ENCODE measurements at regions not wholly inside any gene's neighbourhood (a gene's known extent, or its start where the extent isn't known, plus 50 kb on each side); places are given as distances from the start of the nearest gene placed in this dataset.
"Not testable (repeated sequence)": the region's sequence is repeated elsewhere in the genome, so short reads cannot be mapped to it uniquely, and the experiment has no call there.

DNA sequence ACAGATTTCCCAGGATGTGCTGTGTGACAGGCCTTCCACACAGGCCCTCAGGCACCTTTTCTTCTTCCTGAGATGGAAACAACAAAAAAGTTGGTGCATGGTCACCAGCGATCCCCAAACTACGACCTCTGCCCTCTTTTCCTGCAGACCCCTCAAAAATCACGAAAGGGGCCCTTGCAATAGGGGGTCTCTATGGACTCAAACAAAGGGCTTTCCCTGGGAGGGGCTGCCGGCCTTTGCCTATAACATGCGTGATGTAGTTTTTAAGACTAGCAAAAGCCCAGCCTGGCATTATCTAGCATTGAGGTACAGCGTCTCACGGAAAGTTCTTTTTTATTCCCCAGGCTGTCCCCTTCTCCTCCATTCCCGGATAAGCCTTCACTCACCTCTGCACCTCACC lies 71.2 kb downstream of the DIO3 start:
- in situ Hi-C loops (cut with HindIII; ENCODE audit: low pct_unique_long_range_greater_than_20kb, low sequenced_read_pairs) = no loop called here

GRCh38 chr14:101633276-101633675 lies 72.0 kb downstream of the DIO3 start:
- DNase-seq (ENCODE audit: low read depth) = no peak
- in situ Hi-C loops (cut with HindIII; ENCODE audit: low pct_unique_long_range_greater_than_20kb, low sequenced_read_pairs) = no loop called here

More for the DNA sequence above, 71.2 kb downstream of the DIO3 start:
- no peak for DNase-seq (ENCODE audit: low read depth)

GRCh38 chr14:101634202-101634849 lies 73.0 kb downstream of the DIO3 start:
- DNase-seq (ENCODE audit: low read depth) = no peak
- in situ Hi-C loops (cut with HindIII; ENCODE audit: low pct_unique_long_range_greater_than_20kb, low sequenced_read_pairs) = no loop called here

DNA sequence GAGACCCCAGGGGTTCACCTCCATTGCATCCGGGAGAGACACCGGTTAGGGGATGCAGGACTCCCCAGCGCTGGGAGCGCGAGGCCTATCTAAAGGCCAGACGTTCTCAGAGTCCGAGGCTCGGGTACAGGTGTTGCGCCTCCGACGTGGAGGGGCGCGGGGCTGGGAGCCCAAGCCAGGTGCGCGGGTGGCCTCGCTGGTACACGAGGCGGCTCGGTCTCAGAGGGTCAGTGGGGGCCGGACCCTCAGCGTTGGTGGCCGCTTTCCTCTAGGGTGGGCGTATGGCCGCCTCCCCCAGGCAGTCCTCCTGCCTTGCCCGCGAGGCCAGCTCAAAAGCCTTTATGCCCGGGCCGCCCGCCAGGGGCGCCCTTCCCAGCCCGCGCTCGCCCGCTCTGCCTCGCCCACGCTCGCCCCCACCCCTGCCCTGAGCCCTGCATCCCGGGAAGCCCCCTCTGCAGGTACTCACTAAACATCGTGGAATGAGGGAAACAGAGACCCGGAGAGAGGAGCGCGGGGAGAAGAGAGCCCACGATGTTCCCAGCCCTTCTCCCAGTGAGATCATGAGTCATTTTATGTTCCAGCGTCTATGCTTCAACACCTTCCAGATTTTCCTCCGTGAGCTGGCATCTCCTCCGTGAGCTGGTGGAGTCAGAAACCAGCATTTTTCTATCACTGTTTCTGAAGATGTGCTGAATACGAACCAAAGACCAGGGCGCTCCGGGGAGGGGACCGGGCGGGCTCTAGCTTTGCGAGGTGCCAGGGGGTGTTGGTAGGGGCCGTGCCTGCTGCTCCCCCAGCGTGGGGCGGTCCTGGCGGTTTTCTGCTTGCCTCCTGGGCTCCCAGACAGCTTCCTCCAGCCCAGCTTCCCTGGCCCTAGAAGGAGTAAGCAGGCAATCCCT lies 73.8 kb downstream of the DIO3 start:
- no peak for DNase-seq (ENCODE audit: low read depth)
- in situ Hi-C loops (cut with HindIII; ENCODE audit: low pct_unique_long_range_greater_than_20kb, low sequenced_read_pairs) = no loop called here

DNA sequence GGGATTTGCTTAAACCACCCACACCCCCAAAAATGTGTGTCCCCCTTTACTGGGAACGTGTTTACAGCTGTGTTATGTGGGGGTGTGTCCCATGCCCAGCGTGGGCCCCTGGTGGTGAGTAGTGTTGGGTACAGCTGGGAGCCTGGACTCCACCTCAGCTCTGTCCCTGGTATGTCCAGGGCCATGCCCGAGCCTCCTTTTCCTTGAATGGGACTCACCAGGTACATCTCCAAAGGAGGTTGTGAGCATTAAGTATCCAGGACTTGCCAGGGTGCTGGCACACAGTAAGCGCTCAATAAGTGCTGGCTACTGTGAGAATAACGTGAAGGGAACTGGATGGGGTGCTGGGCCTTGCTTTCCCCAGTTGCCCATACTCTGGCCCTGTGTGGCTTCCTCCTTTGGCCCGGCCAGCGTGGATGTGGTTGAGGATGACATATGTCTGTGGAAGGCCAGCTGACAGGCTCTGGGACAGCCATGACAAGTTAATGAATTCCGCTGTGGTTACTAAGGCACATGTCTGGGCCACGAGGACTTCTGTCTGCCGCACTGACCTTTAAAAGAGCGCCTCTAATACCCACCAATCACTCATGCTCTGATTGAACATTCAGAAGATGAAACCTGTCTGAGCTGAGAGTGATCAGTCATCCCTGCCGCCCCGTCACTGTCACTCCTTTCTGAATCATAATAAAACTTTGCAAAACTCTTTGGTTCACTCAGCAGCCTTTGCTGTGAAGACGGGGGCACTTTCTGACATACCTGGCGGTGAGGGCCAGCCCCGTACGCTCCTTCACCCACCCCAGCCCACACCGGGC lies 74.7 kb downstream of the DIO3 start:
- in situ Hi-C loops (cut with HindIII; ENCODE audit: low pct_unique_long_range_greater_than_20kb, low sequenced_read_pairs) = no loop called here
- no peak for DNase-seq (ENCODE audit: low read depth)

- DNase-seq (ENCODE audit: low read depth) = no peak
- in situ Hi-C loops (cut with HindIII; ENCODE audit: low pct_unique_long_range_greater_than_20kb, low sequenced_read_pairs) = no loop called here
Observed at GRCh38 chr14:101639241-101639833, 78.0 kb downstream of the DIO3 start.

- in situ Hi-C loops (cut with HindIII; ENCODE audit: low pct_unique_long_range_greater_than_20kb, low sequenced_read_pairs) = no loop called here
- no peak for DNase-seq (ENCODE audit: low read depth)
Observed at GRCh38 chr14:101643651-101644050, 82.4 kb downstream of the DIO3 start.

DNA sequence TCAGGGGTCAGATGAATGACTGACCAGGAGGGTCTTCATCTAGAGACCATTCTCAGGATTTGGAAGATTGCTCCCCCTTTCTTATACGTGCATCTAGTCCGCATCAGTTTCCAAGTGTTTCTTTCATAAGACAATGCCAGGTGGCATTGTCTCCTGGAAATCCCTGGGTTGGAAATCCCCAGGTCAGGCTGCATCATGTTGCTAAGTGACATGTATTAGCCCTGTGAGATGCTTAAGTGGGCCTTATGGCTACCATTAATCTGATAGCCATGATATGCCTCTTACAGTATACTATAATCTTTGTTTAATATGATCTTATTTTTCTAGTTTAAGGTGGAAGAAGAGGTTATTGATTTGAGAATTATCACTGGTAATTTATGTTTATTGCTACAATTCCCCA lies 92.8 kb downstream of the DIO3 start:
- no peak for DNase-seq (ENCODE audit: low read depth)
- in situ Hi-C loops (cut with HindIII; ENCODE audit: low pct_unique_long_range_greater_than_20kb, low sequenced_read_pairs) = no loop called here

DNA sequence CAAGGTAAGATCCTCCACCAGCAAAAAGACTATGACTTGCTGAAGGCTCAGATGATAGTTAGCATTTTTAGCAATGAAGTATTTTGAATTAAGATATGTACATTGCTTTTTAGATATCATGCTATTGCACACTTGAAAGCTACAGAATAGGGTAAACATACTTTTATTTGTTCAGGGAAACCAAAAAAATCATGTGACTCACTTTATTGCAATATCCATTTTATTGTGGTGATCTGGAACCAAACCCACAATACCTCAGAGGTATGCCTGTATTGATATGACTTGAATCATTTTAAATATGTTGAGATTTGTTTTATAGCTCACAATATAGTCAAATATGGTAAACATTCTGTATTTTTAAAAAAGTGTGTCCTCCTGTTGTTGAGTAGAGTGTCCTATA lies 96.1 kb downstream of the DIO3 start:
- in situ Hi-C loops (cut with HindIII; ENCODE audit: low pct_unique_long_range_greater_than_20kb, low sequenced_read_pairs) = no loop called here
- DNase-seq (ENCODE audit: low read depth) = no peak

- peak; percentile 30 for DNase-seq (ENCODE audit: low read depth)
Observed at GRCh38 chr14:101665478-101666078, 95.9 kb upstream of the PPP2R5C start.

GRCh38 chr14:101666264-101666663 lies 95.2 kb upstream of the PPP2R5C start:
- in situ Hi-C loops (cut with HindIII; ENCODE audit: low pct_unique_long_range_greater_than_20kb, low sequenced_read_pairs) = no loop called here
- DNase-seq (ENCODE audit: low read depth) = no peak

More at GRCh38 chr14:101665478-101666078, 95.9 kb upstream of the PPP2R5C start:
- in situ Hi-C loops (cut with HindIII; ENCODE audit: low pct_unique_long_range_greater_than_20kb, low sequenced_read_pairs) = no loop called here

- DNase-seq (ENCODE audit: low read depth) = no peak
- in situ Hi-C loops (cut with HindIII; ENCODE audit: low pct_unique_long_range_greater_than_20kb, low sequenced_read_pairs) = no loop called here
Observed at GRCh38 chr14:101669629-101670028, 91.9 kb upstream of the PPP2R5C start.

- in situ Hi-C loops (cut with HindIII; ENCODE audit: low pct_unique_long_range_greater_than_20kb, low sequenced_read_pairs) = no loop called here
- no peak for DNase-seq (ENCODE audit: low read depth)
Observed at GRCh38 chr14:101673873-101674272, 87.6 kb upstream of the PPP2R5C start.

GRCh38 chr14:101675835-101676234 lies 85.7 kb upstream of the PPP2R5C start:
- in situ Hi-C loops (cut with HindIII; ENCODE audit: low pct_unique_long_range_greater_than_20kb, low sequenced_read_pairs); DNase-seq (ENCODE audit: low read depth): not testable (repeated sequence)

GRCh38 chr14:101677912-101678327 lies 83.6 kb upstream of the PPP2R5C start:
- in situ Hi-C loops (cut with HindIII; ENCODE audit: low pct_unique_long_range_greater_than_20kb, low sequenced_read_pairs) = not testable (repeated sequence)

GRCh38 chr14:101681795-101682194 lies 79.7 kb upstream of the PPP2R5C start:
- in situ Hi-C loops (cut with HindIII; ENCODE audit: low pct_unique_long_range_greater_than_20kb, low sequenced_read_pairs) = no loop called here

More at GRCh38 chr14:101677912-101678327, 83.6 kb upstream of the PPP2R5C start:
- not testable (repeated sequence) for DNase-seq (ENCODE audit: low read depth)

GRCh38 chr14:101683365-101683764 lies 78.1 kb upstream of the PPP2R5C start:
- no peak for DNase-seq (ENCODE audit: low read depth)
- in situ Hi-C loops (cut with HindIII; ENCODE audit: low pct_unique_long_range_greater_than_20kb, low sequenced_read_pairs) = no loop called here

More at GRCh38 chr14:101681795-101682194, 79.7 kb upstream of the PPP2R5C start:
- no peak for DNase-seq (ENCODE audit: low read depth)
